ENCODE measurements at regions not wholly inside any gene's neighbourhood (a gene's known extent, or its start where the extent isn't known, plus 50 kb on each side); places are given as distances from the start of the nearest gene placed in this dataset.

- no peak for TF ChIP-seq ZNF280A (IDR thresholded peaks at IDR 0.05; ENCODE audit: low read depth, partially characterized antibody)
- TF ChIP-seq KDM4B (IDR thresholded peaks at IDR 0.05; ENCODE audit: borderline replicate concordance in 2 of 2, low read depth in 1 of 2), result no peak
- TF ChIP-seq MXI1 (IDR thresholded peaks at IDR 0.05; ENCODE audit: low read depth, low read length), result no peak
- TF ChIP-seq ZNF395 (CRISPR knock-in tag; IDR thresholded peaks at IDR 0.05), result no peak
- TF ChIP-seq GABPA (tag; conservative IDR thresholded peaks at IDR 0.05; ENCODE audit: low read depth), result no peak
Observed at GRCh38 chr5:68920888-68921287, 172.9 kb upstream of the SLC30A5 start (continued).

- 0% methylated on average over 3 of the region's 3 CpGs for WGBS (ENCODE audit: insufficient coverage, low coverage, missing lambda C conversion rate)
- no peak overlapping the region for H2AFZ ChIP-seq (ENCODE audit: low read depth, low read length)
- H3K4me3 ChIP-seq, result no peak overlapping the region
- no peak overlapping the region for H3K27ac ChIP-seq (ENCODE audit: extremely low read depth, low read depth, low read length)
- H3K36me3 ChIP-seq (ENCODE audit: control insufficient read depth, insufficient read depth, low read length), result no peaks in the 10 kb centered on the region
- H3K4me1 ChIP-seq (replicated peaks in 1 of 2; ENCODE audit: control insufficient read depth in 2 of 2, insufficient read depth in 2 of 2, low read length in 2 of 2), result peaks cover 0 to 5% of the 10 kb centered on the region in 2 experiments; a peak in 1 of 5 replicates
- in situ Hi-C loops (cut with MboI), result no loop called here
- intact Hi-C loops (cut with micrococcal nuclease), result no loop called here
- H3K4me2 ChIP-seq (ENCODE audit: insufficient read depth, low read length), result no peak overlapping the region
- DNase-seq (ENCODE audit: extremely low read depth in 1 of 4, low spot score in 3 of 4) (no peak), ATAC-seq (no peak), FAIRE-seq (no peak)
- BruUV-seq (replicated peaks), result no TSS peak
- H4K20me1 ChIP-seq (replicated peaks; ENCODE audit: control insufficient read depth, insufficient read depth, low read length), result no peaks in the 10 kb centered on the region
- no peaks in the 10 kb centered on the region for H3K9me3 ChIP-seq (replicated peaks; ENCODE audit: control insufficient read depth, insufficient read depth, low read depth, low read length)
- no peaks in the 10 kb centered on the region; a peak in 2 of 5 replicates for H3K27me3 ChIP-seq (ENCODE audit: control insufficient read depth in 2 of 2, insufficient read depth in 2 of 2, low read length in 2 of 2)
- ChIA-PET POLR2A (no interaction called here), CTCF (ENCODE audit: low intra/inter-chr PET ratio) (interaction anchor here (0.6 kb wide), 1 partner anchor 650 kb away, joined by 3 read pairs; no protein-coding TSS in a partner anchor)
- no peaks in the 10 kb centered on the region for H3K79me2 ChIP-seq (ENCODE audit: control insufficient read depth, insufficient read depth, low read length)
- no peak overlapping the region for H3K9ac ChIP-seq (ENCODE audit: insufficient read depth in 1 of 2, low read depth in 2 of 2, low read length in 2 of 2)
- no peaks in the 10 kb centered on the region for H3K9me1 ChIP-seq (ENCODE audit: control insufficient read depth, insufficient read depth, low read length)
- TF ChIP-seq POU5F1 (IDR thresholded peaks at IDR 0.05; ENCODE audit: borderline replicate concordance, low read depth, low read length, partially characterized antibody) (no peak), CGGBP1 (CRISPR knock-in tag; IDR thresholded peaks at IDR 0.05) (no peak)
Observed at GRCh38 chr5:68922172-68922987, 171.4 kb upstream of the SLC30A5 start.

All from K562 (cell line).